ENCODE measurements at regions not wholly inside any gene's neighbourhood (a gene's known extent, or its start where the extent isn't known, plus 50 kb on each side); places are given as distances from the start of the nearest gene placed in this dataset.
"Not testable (repeated sequence)": the region's sequence is repeated elsewhere in the genome, so short reads cannot be mapped to it uniquely, and the experiment has no call there.

- DNase-seq (ENCODE audit: low spot score), result no peak
Observed at GRCh38 chr16:77067900-77068299, 123.1 kb upstream of the MON1B start.

DNA sequence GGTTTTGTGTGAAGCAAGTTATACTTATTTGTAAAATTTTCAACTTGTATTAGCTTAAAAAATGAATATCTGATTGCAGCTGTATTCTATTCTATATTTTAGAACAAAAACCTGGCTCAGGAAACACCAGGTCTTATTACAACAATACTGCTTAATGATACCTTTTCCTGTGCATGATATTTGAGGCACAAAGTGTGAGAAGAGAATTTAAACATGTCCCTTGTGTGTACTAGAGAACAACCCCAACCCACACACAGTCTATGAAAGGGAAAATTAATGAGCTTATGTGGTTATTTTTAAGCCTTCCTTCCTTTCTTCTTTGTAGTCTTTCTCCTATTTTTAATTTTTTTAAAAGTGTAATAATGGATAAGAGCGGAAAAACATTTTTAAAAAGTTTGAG lies 122.6 kb upstream of the MON1B start:
- DNase-seq (ENCODE audit: low spot score), result no peak

- DNase-seq (ENCODE audit: low spot score), result no peak
Observed at GRCh38 chr16:77069929-77070328, 121.1 kb upstream of the MON1B start.

DNA sequence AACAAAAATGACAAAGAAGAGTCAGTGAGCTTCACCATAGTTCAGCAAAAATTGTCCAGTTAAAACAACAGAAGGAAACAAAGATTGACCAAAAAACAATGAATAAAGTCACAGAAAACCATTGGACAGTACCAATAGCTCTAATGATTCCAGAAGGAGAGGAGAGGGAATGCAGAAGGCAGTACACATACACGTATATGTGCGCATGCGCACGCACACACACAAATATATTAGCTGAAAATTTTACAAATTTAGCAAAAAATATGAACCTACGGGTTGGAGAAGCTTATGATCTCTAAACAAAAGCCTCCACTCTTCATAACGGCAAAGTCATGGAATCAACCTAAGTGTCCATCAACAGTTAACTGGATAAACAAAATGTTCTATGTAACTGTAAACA lies 120.3 kb upstream of the MON1B start:
- DNase-seq (ENCODE audit: low spot score), result no peak

- no peak for DNase-seq (ENCODE audit: low spot score)
Observed at GRCh38 chr16:77076839-77077238, 114.2 kb upstream of the MON1B start.

- no peak for DNase-seq (ENCODE audit: low spot score)
Observed at GRCh38 chr16:77077256-77077922, 113.6 kb upstream of the MON1B start.

DNA sequence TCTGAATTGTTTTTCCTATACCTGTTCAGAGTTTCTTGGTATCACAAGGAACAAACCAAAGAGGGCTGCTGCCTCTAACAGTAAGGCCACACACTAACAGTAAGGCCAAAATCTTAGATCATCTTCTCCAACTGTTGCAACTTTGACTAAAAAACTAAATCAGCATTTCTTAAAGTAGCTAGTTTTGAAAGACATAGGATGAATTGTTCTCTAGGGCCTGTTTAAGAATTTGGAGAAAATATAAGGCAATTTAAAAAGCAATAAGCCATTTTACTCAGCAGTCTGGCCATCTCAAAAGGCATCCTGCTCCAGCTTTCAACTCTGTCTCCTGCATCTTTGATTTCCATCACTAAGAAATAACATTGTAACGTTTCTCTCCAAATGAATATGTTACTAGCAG lies 105.0 kb upstream of the MON1B start:
- no peak for DNase-seq (ENCODE audit: low spot score)

GRCh38 chr16:77090062-77090461 lies 100.9 kb upstream of the MON1B start:
- no peak for DNase-seq (ENCODE audit: low spot score)

GRCh38 chr16:77093309-77093708 lies 97.7 kb upstream of the MON1B start:
- DNase-seq (ENCODE audit: low spot score), result no peak

DNA sequence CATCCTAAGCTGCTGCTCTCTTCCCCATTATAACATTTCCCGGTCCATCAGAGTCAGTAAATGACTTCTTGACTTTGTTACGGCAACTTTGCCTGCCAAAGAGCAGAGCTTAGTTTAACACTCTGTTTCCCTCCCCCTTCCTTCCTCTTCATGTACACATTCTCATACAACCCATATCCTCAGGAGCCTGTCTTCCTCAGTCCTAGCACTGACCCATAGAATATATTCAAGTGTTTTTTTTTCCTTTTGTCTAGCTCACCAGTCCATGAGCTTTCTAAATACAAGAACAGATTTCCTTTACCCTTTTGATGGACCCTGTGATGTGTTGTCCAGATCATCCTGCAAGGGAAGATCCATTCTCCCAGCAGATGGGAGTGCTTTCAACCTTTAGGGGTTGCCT lies 97.0 kb upstream of the MON1B start:
- DNase-seq (ENCODE audit: low spot score), result no peak

DNA sequence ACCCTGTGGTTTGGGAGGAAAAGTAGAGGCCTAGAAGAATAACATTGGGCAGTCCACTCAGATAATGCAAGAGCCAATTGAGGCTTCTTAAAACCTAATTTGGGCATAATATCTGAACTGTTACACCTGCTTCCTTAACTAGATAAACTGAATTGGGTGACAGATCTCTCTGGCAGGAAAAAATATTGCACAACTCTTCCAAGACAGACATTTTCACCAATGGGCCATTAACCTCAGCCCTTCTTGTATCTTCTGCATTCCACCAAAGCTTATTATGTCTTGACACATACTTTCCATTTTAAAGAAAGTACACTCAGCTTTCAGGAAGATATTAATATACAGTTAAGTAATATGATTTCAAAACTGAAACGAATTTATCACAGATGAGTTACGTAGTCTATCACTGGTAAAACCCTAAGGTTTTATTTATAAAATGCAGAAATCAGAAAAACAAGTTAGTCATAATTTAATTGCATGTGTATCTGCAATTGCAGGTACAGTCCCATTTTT lies 79.9 kb upstream of the MON1B start:
- DNase-seq (ENCODE audit: low spot score), result no peak

DNA sequence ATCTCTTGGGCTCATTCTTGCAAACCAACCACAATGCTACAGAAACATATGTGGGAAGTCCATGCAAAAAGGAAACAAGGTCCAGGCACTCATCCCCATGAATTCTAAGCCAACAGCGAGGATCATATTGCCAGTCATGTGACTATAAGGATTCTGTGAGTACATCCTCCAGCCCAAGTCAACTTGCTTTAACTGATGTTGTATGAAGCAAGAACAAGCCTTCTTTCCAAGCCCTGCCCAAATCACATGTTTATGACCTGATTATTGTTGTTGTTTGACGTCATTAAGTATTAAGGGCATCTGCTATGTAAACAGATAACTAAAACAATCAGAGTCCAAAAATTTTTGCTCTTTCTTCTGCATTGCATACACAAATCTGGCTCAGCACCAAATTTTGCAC lies 78.2 kb upstream of the MON1B start:
- DNase-seq (ENCODE audit: low spot score), result no peak

- no peak for DNase-seq (ENCODE audit: low spot score)
Observed at GRCh38 chr16:77113835-77114234, 77.2 kb upstream of the MON1B start.

DNA sequence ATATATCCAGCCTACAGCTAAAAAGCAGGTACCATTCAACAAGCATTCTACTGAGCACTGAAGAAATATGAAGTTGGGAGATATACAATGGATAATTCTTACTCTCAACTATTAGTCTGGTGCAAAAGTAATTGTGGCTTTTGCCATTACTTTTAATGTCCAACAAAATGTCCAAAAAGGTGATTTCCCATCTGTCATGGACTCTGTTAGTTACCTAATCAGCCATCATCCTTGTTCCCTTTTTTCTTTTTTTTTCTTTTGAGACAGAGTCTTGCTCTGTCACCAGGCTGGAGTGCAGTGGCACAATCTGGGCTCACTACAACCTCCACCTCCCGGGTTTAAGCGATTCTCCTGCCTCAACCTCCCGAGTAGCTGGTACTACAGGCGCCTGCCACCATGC lies 76.6 kb upstream of the MON1B start:
- not testable (repeated sequence) for DNase-seq (ENCODE audit: low spot score)

DNA sequence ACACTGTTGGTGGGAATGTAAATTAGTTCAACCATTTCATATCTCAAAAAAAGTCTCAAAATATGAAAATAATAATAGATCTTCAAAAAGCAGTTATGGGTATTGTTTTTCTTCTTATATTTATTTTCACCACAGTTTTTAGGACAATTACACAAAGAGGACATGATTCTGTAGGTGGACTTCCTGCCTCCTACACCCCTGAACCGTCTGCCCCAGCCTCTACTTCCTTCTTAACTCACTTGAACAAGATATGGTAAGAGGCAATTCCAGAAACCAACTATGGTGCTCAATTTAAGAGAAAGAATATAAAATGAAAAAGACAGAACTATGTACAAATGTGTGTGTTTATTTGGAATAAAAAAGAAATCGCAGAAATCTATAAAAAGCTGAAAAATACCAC lies 74.1 kb upstream of the MON1B start:
- DNase-seq (ENCODE audit: low spot score), result no peak

DNA sequence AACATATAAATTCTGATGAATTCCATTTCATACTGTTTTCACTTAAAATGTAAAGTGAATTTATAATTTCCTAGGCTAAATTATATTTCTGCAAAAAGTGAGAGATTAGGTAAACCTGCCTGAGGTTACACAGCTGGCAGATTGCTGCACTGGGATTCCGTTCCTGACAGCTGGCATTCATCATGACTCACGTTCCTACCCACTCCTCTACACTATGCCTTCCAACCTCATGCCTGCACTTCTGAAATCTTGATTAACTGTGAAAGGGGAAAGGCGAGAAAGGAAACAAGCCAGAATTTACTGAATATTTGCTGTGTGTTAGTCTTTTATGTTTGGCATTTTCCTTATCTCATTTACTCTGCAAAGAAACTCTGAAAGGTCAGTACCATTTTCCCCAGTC lies 73.3 kb upstream of the MON1B start:
- no peak for DNase-seq (ENCODE audit: low spot score)

DNA sequence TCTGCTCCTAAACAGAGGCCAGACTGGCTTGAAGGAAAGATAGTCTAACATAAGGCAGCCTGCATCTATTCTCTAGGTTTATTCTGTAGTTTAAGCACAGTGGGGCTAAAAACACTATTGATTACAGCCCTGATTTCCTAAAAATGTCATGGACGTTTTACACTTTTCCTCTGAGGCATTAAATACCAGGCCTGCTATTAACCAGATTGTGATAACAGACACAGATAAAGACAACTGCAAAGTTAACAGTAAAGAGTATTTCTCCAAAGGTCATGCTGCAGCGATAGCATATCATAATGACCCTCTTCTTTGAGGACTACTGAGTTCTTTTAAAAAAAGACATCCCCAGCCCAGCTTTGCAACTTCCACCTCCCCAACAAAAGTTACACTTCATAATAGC lies 59.6 kb upstream of the MON1B start:
- no peak for DNase-seq (ENCODE audit: low spot score)

GRCh38 chr16:77132051-77132618 lies 58.9 kb upstream of the MON1B start:
- DNase-seq (ENCODE audit: low spot score), result no peak

- DNase-seq (ENCODE audit: low spot score), result no peak
Observed at GRCh38 chr16:77133706-77134105, 57.3 kb upstream of the MON1B start.

- DNase-seq (ENCODE audit: low spot score), result no peak
Observed at GRCh38 chr16:77137045-77137444, 53.9 kb upstream of the MON1B start.
